Brain microvascular endothelial cell (primary cell): ENCODE measurements at regions not wholly inside any gene's neighbourhood (a gene's known extent, or its start where the extent isn't known, plus 50 kb on each side); places are given as distances from the start of the nearest gene placed in this dataset.

Experiments used
- DNase-seq: peaks from one replicate; pipeline ENCODE4 v3.0.0-alpha.2; 2020
- H3K27ac ChIP-seq: fragments of 250-450 bp; sonication (Bioruptor Pico); 2 replicates; pipeline ENCODE4 v1.5.1; 2020; ENCODE audit warnings: mild to moderate bottlenecking, moderate library complexity
- H3K27me3 ChIP-seq: fragments of 250-450 bp; sonication (Bioruptor Pico); replicated peaks from 2 replicates; pipeline ENCODE4 v1.5.1; 2020; ENCODE audit warnings: mild to moderate bottlenecking
- H3K36me3 ChIP-seq: fragments of 250-450 bp; sonication (Bioruptor Pico); replicated peaks from 2 replicates; pipeline ENCODE4 v1.5.1; 2020; ENCODE audit warnings: mild to moderate bottlenecking
- H3K4me3 ChIP-seq: 2 replicates; pipeline ENCODE4 v1.5.1; 2011; ENCODE audit warnings: low read depth, mild to moderate bottlenecking, control low read depth, low read length, moderate library complexity
- CTCF ChIP-seq: IDR thresholded peaks from 2 replicates; pipeline ENCODE4 v1.5.1; 2011; ENCODE audit warnings: low read depth, mild to moderate bottlenecking, moderate library complexity, low read length, control low read depth, inconsistent platforms; ENCODE audit errors: missing control alignments
- in situ Hi-C: cut with HindIII; loops from 2 replicates; pipeline ENCODE4 v1.10.0; 2017; ENCODE audit warnings: low sequenced_read_pairs, low pct_ligation_motif_present

- in situ Hi-C loops = no loop called here
Observed at GRCh38 chr1:208587110-208587509, 342.9 kb upstream of the PLXNA2 start.

GRCh38 chr1:208593306-208594006 lies 349.3 kb upstream of the PLXNA2 start:
- in situ Hi-C loops = no loop called here
- Histone ChIP-seq H3K36me3 (no peaks in the 10 kb centered on the region), H3K27me3 (no peaks in the 10 kb centered on the region)

More at GRCh38 chr1:208587110-208587509, 342.9 kb upstream of the PLXNA2 start:
- no peak for DNase-seq
- TF ChIP-seq CTCF = no peak
- Histone ChIP-seq H3K4me3 (no peak overlapping the region), H3K36me3 (no peaks in the 10 kb centered on the region), H3K27me3 (no peaks in the 10 kb centered on the region), H3K27ac (no peak overlapping the region)

GRCh38 chr1:208595236-208595635 lies 351.1 kb upstream of the PLXNA2 start:
- no peak for TF ChIP-seq CTCF
- no peaks in the 10 kb centered on the region for H3K27me3 ChIP-seq
- in situ Hi-C loops = no loop called here
- no peak overlapping the region for H3K27ac ChIP-seq
- H3K36me3 ChIP-seq = no peaks in the 10 kb centered on the region
- no peak overlapping the region for H3K4me3 ChIP-seq
- DNase-seq = no peak

More at GRCh38 chr1:208593306-208594006, 349.3 kb upstream of the PLXNA2 start:
- Histone ChIP-seq H3K4me3 (no peak overlapping the region), H3K27ac (no peak overlapping the region)
- no peak for TF ChIP-seq CTCF
- DNase-seq = no peak

- DNase-seq = peak; percentile 66
- in situ Hi-C loops = no loop called here
Observed at GRCh38 chr1:208595745-208596144, 351.6 kb upstream of the PLXNA2 start.

GRCh38 chr1:208597571-208597970 lies 353.4 kb upstream of the PLXNA2 start:
- H3K36me3 ChIP-seq = no peaks in the 10 kb centered on the region
- H3K27ac ChIP-seq = no peak overlapping the region
- H3K4me3 ChIP-seq = no peak overlapping the region
- in situ Hi-C loops = no loop called here
- no peaks in the 10 kb centered on the region for H3K27me3 ChIP-seq
- no peak for DNase-seq
- no peak for TF ChIP-seq CTCF

More at GRCh38 chr1:208595745-208596144, 351.6 kb upstream of the PLXNA2 start:
- no peak overlapping the region for H3K27ac ChIP-seq
- TF ChIP-seq CTCF = no peak
- H3K27me3 ChIP-seq = no peaks in the 10 kb centered on the region
- no peaks in the 10 kb centered on the region for H3K36me3 ChIP-seq
- no peak overlapping the region for H3K4me3 ChIP-seq

GRCh38 chr1:208598021-208598420 lies 353.8 kb upstream of the PLXNA2 start:
- no peak overlapping the region for H3K27ac ChIP-seq
- in situ Hi-C loops = no loop called here
- no peak overlapping the region for H3K4me3 ChIP-seq
- TF ChIP-seq CTCF = no peak
- H3K27me3 ChIP-seq = no peaks in the 10 kb centered on the region
- no peak for DNase-seq
- no peaks in the 10 kb centered on the region for H3K36me3 ChIP-seq
